Fibroblast of the conjunctiva (primary cell): ENCODE measurements at regions not wholly inside any gene's neighbourhood (a gene's known extent, or its start where the extent isn't known, plus 50 kb on each side); places are given as distances from the start of the nearest gene placed in this dataset.
"Not testable (repeated sequence)": the region's sequence is repeated elsewhere in the genome, so short reads cannot be mapped to it uniquely, and the experiment has no call there.

Experiments used
- DNase-seq: peaks from one replicate; pipeline ENCODE4 v3.0.0-alpha.2; 2010; ENCODE audit warnings: low read depth

GRCh38 chr13:44812818-44813217, 176.5 kb downstream of the NUFIP1 start:
- no peak for DNase-seq

- DNase-seq: no peak
These were observed 179.0 kb downstream of the NUFIP1 start for GRCh38 chr13:44810061-44810840.

DNA sequence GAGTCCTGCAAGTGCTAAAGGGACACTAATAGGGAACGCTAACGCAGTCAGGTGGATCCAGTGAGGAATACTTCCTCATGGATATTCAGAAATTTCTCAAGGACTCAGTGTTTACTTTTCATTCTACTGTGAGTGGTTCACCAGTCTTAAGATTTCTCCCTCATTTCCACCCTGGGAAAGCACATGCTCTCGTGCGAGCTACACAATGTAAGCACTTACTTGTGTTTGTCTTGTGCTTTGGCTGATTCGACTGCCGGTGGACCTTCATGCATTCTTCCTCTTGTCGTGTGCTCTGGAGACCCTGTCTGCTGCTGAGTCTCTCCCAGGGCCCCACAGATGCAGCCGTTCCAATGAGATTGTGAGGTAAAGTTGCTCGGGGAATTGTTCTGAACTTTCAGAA, 180.1 kb downstream of the NUFIP1 start:
- DNase-seq: no peak

- no peak for DNase-seq
These were observed 181.1 kb downstream of the NUFIP1 start for GRCh38 chr13:44808185-44808584.

DNA sequence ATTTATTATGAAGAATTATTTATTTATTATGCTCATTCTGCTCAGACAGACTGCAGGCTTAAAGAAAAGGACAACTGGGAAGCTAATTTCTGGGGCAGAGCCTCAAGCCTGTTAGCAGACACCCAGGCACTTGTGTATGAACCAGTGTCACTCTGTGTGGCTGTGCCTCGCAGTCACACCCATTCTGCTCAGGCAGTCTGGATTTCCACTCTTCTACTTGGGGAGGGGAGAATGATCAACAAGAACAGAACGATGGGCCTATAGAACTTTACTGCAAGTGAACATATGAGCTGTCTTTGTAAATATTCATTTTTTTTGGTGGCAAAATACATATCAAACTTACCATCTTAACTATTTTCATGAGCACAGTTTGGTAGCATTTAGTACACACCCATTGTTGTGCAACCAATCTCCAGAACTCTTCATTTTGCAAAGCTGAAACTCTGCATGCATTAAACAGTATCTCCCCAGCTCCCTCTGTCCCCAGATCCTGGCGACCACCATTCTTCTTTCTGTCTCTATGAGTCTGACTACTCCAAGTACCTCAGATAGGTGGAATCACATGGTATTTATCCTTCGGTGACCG, 181.7 kb downstream of the NUFIP1 start:
- no peak for DNase-seq

GRCh38 chr13:44806826-44807225, 182.4 kb downstream of the NUFIP1 start:
- DNase-seq: no peak

DNA sequence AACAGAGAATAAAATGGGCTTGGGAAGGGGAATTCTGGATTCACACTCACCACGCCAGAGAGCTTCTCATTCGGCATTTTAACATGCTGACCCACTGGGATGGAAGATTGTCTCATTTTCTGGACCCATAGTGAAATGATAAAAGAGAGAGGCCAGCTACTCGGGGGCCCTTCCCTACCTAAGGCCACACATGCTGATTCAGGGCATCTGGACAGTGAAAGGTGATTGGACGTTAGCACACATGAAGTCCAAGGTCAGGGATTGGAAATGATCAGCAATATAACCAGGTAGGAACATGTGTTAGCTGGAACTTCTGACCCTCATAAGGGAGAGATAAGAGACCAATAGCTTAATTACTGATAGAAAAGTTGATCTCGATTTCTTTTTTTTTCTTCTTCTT, 183.7 kb downstream of the NUFIP1 start:
- no peak for DNase-seq

DNA sequence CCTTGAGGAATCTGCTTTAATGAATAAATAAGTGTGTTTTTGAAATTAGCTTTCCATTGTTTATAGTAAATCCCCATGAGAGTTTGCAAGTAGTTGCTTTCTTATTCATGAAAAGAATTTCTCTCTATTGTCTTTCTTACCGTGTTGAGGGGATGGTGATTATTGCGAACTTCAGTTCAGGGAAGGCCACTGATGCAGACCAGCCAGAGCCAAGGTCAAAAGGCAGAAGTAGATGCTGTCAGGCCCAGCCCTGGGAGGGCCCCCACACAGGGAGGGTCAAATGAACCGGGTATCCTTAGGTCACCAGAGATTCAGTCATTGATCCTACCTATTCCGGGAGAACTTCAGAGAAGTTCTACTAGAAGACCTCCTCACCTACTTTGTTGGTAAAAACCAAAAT, 185.9 kb downstream of the NUFIP1 start:
- no peak for DNase-seq

- no peak for DNase-seq
These were observed 186.8 kb downstream of the NUFIP1 start for GRCh38 chr13:44802491-44802890.

DNA sequence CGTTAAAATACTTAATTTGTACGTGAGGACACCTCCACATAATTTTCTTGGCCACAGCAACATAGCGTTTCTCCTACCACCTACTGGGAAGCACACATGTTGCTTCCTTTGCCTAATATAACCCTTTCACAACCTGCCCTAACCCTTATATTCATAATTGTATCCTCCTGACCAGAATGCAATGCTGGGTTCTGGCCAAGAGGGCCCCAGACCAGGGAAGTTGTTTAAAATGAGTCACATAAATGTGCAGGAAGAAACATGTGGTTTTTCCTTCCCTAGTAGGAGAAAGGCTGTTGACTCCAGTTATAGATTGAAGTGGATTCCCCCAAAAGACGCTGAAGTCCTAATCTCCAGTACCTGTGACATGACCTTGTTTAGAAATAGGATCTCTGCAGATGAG, 187.3 kb downstream of the NUFIP1 start:
- peak; percentile 68 for DNase-seq

GRCh38 chr13:44800626-44801025, 188.6 kb downstream of the NUFIP1 start:
- DNase-seq: no peak

GRCh38 chr13:44797685-44798084, 191.6 kb downstream of the NUFIP1 start:
- DNase-seq: no peak

- DNase-seq: no peak
These were observed 192.4 kb downstream of the NUFIP1 start for GRCh38 chr13:44796597-44797490.

DNA sequence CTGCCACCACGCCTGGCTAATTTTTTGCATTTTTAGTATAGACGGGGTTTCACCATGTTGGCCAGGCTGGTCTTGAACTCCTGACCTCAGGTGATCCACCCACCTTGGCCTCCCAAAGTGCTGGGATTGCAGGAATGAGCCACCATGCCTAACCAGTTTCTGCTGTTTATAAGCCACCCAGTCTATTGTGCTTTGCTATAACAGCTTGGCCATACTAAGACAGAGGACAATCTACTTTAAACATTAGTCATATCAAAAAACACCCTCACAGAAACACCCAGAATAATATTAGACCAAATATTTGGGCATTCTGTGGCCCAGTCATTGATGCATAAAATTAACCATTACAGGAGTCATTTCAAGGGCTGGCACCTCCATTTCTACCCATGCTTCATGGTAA, 193.2 kb downstream of the NUFIP1 start:
- not testable (repeated sequence) for DNase-seq

DNA sequence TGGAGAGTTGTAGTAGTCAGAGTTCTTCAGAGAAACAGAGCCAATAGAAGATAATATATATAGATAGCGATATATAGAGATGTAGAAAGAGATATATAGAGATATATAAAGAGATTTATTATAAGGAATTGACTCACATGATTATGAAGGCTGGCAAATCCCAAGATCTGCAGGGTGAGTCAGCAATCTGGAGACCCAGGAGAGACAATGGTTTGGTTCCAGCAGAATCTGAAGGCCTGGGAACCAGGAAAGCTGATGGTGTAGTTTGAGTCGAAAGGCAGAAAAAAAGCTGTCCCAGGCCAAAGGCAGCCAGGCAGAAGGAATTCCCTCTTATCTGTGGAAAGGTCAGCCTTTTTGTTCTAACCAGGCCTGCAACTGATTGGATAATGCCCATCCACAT, 194.1 kb downstream of the NUFIP1 start:
- DNase-seq: no peak

DNA sequence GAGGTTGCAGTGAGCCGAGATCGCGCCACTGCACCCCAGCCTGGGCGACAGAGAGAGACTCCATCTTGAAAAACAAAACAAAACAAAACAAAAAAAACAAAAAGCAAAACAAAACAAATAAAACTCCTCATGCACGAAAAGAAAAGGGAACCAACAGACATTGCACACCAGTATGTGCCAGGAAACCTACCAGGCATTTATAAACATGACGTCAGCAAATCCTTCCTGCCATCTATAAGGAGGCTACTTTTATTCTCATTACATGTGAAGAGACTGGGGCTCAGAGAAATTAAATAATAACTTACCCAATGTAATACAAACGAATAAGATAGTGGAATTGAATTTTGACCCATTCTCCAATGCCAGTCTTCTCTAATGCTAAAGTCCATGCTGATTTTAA, 197.2 kb downstream of the NUFIP1 start:
- DNase-seq: no peak

GRCh38 chr13:44790289-44790688, 199.0 kb downstream of the NUFIP1 start:
- DNase-seq: no peak

DNA sequence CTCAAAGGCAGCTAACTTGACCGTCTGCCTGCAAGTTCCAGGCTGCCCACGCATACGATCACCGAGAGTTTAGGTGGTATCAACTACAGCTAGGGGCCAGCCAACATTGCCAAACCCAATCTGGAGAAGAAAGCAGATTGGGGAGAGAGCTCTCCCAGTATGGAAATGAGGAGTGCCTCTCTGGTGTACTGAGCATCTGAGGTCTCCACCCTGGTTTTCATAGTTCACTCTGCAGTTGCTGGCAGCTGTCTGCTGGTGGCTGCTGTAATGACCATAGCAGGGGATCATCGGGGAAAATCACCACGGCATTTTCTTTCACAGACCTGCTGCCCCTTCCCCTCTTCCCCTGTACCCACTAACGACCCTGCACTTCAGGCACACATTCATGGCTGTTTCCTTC, 201.7 kb downstream of the NUFIP1 start:
- no peak for DNase-seq

GRCh38 chr13:44786756-44787155, 202.5 kb downstream of the NUFIP1 start:
- DNase-seq: no peak

GRCh38 chr13:44785401-44785800, 203.9 kb downstream of the NUFIP1 start:
- no peak for DNase-seq

DNA sequence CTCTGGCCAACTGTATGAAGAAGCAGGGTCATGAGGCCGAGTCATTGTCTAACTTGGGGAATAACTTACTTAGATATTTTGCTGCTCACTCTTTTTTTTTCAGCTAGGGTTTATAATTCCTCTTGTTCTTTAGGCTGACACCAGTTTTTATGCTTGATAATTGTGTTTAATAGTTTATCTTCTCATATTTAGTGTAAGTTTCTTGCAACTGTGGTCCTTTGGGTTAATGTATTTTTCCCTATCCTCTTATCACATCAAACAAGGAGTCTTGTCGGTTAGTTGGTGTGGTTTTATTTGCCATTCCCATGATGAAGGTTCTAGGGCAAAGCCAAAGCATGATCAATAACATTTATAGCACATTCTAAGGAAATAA, 204.6 kb downstream of the NUFIP1 start:
- DNase-seq: no peak

- DNase-seq: no peak
These were observed 205.1 kb downstream of the NUFIP1 start for GRCh38 chr13:44783994-44784707.
